ENCODE measurements at regions not wholly inside any gene's neighbourhood (a gene's known extent, or its start where the extent isn't known, plus 50 kb on each side); places are given as distances from the start of the nearest gene placed in this dataset.

GRCh38 chr15:46703020-46703861 lies 1014.1 kb upstream of the SEMA6D start:
- Histone ChIP-seq H3K79me1 (ENCODE audit: low read depth in 1 of 2, low read length in 2 of 2) (no peaks in the 10 kb centered on the region), H4K91ac (ENCODE audit: insufficient read depth, low read depth, low read length) (no peak overlapping the region)

More at GRCh38 chr15:46703020-46703861, 1014.1 kb upstream of the SEMA6D start:
- H3K4me1 ChIP-seq (ENCODE audit: control insufficient read depth, insufficient read depth, low read length), result no peaks in the 10 kb centered on the region
- H2AK9ac ChIP-seq (replicated peaks; ENCODE audit: low read depth, low read length, poor library complexity), result no peak overlapping the region
- TF ChIP-seq FOS (IDR thresholded peaks at IDR 0.05; ENCODE audit: low read depth, low read length), result no peak
- no peak for TF ChIP-seq NFE2L2 (IDR thresholded peaks at IDR 0.05; ENCODE audit: low read depth, low read length)
- no peak for TF ChIP-seq BHLHE40 (IDR thresholded peaks at IDR 0.05; ENCODE audit: low read depth, low read length)
- no peak for TF ChIP-seq MAFK (IDR thresholded peaks at IDR 0.05; ENCODE audit: low read depth, low read length)
- no peak for TF ChIP-seq RAD21 (IDR thresholded peaks at IDR 0.05; ENCODE audit: low read length)
- peaks cover 6% of the 10 kb centered on the region for H3K9me3 ChIP-seq (ENCODE audit: control insufficient read depth, insufficient read depth, low read length)
- H3K36me3 ChIP-seq (ENCODE audit: control insufficient read depth, insufficient read depth, low read length), result no peaks in the 10 kb centered on the region
- no peak overlapping the region for H2BK120ac ChIP-seq (ENCODE audit: low read depth, low read length)
- no peak overlapping the region for H3K4ac ChIP-seq (ENCODE audit: low read depth, low read length)
- no peaks in the 10 kb centered on the region for H4K20me1 ChIP-seq (ENCODE audit: insufficient read depth, low read length)
- intact Hi-C loops (cut with micrococcal nuclease) (no loop called here), in situ Hi-C loops (cut with MboI; ENCODE audit: low sequenced_read_pairs) (no loop called here), dilution Hi-C loops (cut with HindIII; ENCODE audit: low sequenced_read_pairs, unreplicated experiment) (no loop called here)
- no peak overlapping the region for H3K23ac ChIP-seq (ENCODE audit: low read depth, low read length)
- no peak overlapping the region for H3K14ac ChIP-seq (replicated peaks; ENCODE audit: low read depth, low read length)
- CTCF ChIA-PET, result no interaction called here
- no TSS peak for BruUV-seq (replicated peaks)
- no peak overlapping the region for H2BK20ac ChIP-seq (ENCODE audit: low read depth, low read length)
- H3K18ac ChIP-seq (ENCODE audit: low read depth, low read length), result no peak overlapping the region
- H3K9ac ChIP-seq (ENCODE audit: low read depth, low read length), result no peak overlapping the region
- no peak overlapping the region for H4K5ac ChIP-seq (ENCODE audit: low read depth, low read length)
- 27% methylated on average over 3 of the region's 9 CpGs; no CpG with 5 or more reads in 1 of the 2 experiments for WGBS, 2 experiments (ENCODE audit: extremely low coverage in 2 of 2, insufficient read length in 1 of 2)
- no peak overlapping the region for H2BK15ac ChIP-seq (ENCODE audit: low read depth, low read length)
- no peak for DNase-seq
- no peak overlapping the region for H4K8ac ChIP-seq (ENCODE audit: low read depth in 2 of 2, low read length in 2 of 2)
- H3K56ac ChIP-seq (ENCODE audit: extremely low read depth, insufficient read depth, low read length), result no peak overlapping the region
- H2AK5ac ChIP-seq (ENCODE audit: low read depth, low read length), result no peak overlapping the region
- no peak overlapping the region for H2BK5ac ChIP-seq (ENCODE audit: low read depth, low read length, poor library complexity, severe bottlenecking)
- H3K27me3 ChIP-seq (ENCODE audit: control insufficient read depth, insufficient read depth, low read length), result no peaks in the 10 kb centered on the region
- H3K4me3 ChIP-seq (ENCODE audit: insufficient read depth, low read depth, low read length), result no peak overlapping the region
- POLR2A ChIA-PET (ENCODE audit: unreplicated experiment), result no interaction called here
- H3K27ac ChIP-seq (ENCODE audit: insufficient read depth, low read length), result no peak overlapping the region
- no peaks in the 10 kb centered on the region for H3K9me1 ChIP-seq (ENCODE audit: insufficient read depth, low read length)
- H2AFZ ChIP-seq (replicated peaks; ENCODE audit: low read length, poor library complexity), result no peak overlapping the region
- H3K4me2 ChIP-seq (ENCODE audit: low read depth, low read length), result no peak overlapping the region
- ATAC-seq (ENCODE audit: low read depth), result no peak

Measured in IMR-90 (cell line).